Activated CD4-positive, alpha-beta T cell treated with anti-CD3 and anti-CD28 coated beads, Interleukin-2, amount 50 U/mL, for 48 hours (primary cell): ENCODE measurements at regions not wholly inside any gene's neighbourhood (a gene's known extent, or its start where the extent isn't known, plus 50 kb on each side); places are given as distances from the start of the nearest gene placed in this dataset.

Source experiments
- DNase-seq, 2 experiments: peaks; one replicate each; pipeline ENCODE4 v3.0.0-alpha.2; 2020

DNA sequence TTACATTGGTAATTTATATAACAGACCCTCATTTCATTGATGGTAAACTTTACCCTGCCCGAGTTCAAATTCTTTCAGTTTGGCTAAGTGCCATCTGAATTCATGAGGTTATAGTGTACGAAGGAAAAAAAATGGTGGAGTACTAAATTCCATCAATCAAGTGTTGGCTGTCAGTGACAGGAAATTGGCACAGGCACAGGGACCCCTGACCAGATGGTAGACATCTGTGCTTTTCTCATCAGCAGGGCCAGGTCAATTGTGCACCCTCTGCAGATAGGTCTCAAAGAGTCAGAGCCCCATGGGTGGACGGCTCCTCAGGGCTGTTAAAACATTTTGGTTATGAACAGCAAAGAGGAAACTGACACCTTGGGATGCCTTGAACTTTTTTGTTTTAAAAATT is 439.2 kb downstream of the SETBP1 start:
- DNase-seq, result no peak

DNA sequence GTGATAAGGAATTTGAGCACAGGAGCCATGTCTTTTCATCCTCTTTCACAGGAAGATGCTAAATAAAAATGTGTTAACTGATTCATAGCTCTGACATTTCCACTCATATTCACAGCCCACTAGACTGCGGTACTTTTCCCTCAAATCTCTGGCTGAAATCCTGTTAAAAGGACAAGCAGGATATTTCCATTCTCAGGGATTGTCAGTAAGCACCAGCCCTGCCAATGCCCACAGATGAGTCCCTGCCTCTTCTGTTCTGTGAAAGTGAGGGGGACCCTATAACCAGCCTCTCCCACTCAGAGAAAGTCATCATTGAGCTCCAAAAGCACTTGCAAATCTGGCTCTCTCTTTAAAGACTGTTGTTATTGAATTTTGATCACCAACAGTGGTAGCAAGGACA is 440.5 kb downstream of the SETBP1 start:
- DNase-seq, result no peak

DNA sequence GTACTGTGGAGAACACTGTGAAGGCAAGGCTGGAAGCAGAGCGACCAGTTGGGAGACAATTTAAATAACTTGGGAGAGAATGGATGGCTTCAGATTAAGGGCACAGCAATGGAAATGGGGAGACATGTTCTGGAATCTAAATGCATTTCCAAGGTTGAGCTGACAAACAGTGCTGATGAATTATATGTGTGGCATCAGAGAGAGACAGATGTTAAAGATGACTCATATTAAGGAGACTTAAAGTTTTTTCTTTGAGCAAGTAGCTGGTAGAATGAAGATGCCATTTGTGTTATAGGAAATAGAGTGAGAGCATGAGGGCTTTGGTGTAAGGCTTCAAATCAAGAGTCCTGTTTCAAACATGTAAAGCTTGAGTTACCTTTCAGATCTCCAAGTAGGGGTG is 441.8 kb downstream of the SETBP1 start:
- DNase-seq, result no peak

DNA sequence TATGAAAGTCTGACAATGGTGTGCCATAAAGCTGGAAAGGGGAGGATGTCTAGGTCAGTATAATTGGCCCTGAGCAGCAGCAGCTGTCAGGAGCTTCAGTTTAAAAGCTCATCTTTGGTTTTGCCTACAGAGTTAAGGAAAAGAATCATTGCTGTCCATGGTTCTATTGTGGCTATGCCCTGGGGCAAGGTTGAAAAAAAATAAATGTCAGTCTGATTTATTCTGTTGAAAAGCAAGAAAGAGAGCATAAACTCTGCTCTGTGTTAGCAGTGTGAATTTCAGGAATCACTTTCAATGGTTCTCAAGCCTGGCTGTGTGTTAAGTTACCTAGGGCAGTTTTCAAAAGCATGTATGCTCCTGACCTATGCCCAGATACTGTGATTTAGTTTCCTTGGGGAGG is 446.7 kb downstream of the SETBP1 start:
- no peak for DNase-seq

DNA sequence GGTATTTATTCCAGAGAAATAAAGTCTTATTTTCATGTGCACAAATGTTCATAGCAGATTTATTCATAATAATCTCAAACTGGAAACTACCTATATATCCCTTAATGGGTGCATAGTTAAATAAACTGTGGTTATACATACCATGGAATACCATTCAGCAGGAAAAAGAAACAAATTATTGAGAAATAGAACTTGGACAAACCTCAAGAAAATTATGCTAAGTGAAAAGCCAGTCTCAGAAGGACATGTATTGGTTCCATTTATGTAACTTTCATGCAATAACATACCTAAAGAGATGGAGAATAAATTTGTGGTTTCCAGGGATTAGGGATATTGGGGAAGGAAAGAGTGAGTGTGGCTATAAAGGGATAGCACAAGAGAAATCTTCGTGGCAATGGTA is 452.6 kb downstream of the SETBP1 start:
- no peak for DNase-seq

DNA sequence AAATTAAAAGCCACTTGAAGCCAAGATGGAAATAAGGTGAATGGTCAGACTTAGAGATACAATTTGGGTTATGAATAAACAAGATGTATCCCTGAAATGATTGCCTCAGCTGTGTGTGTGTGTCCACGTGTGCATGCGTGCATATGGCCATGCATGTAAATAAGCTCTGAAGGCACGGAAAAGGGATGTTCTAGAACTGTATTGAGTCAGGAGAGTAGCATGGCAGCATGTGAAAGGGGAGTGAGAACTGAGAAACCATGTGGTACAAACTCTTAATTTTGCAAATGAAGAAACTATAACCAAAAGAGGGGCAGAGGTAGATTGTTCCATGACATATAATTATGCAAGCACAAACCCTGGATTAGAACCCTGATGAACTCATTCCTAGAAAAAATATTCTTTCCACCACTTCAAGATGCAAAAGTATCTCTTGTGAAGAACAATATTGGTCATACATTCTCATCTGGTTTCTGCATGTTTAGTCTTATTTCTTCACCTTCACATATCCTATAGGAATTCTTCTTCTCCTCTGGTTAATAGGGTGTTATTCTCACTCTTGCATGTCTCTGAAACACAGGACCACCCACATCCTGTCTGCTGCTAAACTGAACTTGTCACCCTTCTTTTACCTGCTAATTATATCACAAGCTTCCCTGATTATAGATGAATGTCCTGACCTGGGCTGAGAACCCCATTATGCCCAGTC is 455.8 kb downstream of the SETBP1 start:
- no peak for DNase-seq

DNA sequence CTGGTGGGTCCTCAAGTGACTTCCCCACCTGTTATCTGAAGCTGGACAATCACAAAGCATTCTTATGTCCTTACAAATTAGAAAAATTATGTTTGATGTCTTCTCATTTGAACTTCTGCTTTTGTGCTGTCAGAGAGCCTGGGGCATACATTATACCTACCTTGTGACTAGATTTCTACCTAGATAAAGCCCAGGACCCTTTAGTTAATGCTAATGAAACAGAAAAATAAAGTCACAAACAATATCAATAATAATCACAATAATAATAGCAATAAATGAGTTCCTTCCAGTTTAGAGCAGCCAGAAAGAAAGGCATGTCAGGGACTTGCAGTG is 456.4 kb downstream of the SETBP1 start:
- DNase-seq, result no peak

DNA sequence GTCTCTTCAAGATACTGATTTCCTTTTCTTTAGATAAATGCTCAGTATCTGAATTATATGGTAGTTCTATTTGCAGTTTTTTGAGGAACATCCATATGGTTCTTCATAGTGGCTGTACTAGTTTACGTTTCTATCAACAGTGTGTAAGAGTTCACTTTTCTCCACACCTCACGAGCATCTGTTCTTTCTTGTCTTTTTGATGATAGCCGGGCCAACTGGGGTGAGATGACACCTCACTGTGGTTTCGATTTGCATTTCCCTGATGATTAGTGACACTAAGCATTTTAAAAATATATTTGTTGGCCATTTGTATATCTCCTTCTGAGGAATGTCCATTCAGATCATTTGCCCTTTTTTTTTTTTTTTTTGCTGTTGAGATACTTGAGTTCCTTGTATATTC is 458.8 kb downstream of the SETBP1 start:
- no peak for DNase-seq

DNA sequence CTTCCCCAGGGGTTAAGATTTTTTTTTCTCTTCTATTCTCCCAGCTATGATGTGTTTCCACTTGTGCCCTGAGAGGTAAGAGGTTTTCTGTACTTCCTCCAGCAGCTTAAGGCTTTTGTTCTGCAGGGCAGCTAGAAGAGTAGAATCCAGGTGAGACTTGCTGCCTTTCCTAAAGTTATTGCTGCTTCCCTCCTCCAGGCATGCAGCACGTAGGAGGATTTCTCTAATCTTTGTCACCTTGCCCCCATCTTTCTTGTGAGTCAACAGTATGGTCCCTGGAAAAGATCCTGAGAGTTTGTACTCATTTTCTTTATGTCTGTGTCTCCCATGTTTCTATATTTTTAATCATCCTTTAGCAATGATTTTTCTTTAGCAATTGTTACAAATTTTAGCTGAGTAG is 462.2 kb downstream of the SETBP1 start:
- no peak for DNase-seq

DNA sequence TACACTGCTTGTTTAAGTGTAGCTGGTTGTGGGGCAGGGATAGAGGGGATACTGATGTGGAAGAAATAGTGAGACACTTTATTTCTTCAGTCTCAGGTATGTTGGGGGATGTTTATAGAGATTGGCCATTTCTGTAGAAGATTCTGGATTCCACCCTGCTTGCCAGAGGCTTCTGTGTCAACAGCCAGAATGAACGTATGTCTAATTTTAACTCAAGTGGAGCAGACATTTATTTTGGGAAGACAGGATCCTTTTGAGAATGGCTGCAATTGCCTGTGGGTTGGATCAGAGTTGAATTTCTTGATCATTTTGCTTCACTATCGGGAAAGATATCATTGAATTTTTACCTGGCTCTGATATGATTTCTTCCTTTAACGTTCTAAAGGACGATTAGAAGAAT is 465.6 kb upstream of the SLC14A2 start:
- no peak for DNase-seq

DNA sequence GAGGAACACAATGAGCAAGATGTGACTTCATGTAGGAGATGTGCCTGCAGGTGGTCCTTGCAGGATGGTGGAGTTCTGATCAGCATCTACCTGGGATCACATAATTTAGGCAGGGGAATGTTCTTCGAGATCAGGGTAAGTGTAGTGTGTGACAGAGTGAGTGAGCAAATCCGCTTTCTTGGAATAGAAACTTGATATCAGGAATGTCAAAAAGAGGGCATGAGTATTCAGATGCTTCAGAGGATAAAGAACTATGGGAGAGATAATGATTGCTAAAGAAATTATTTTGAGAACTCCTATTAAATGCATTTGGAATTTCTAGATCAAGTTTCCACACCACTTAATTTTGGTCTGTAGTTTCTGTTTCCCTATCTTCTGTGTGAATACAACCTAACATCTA is 463.6 kb upstream of the SLC14A2 start:
- DNase-seq, result no peak

DNA sequence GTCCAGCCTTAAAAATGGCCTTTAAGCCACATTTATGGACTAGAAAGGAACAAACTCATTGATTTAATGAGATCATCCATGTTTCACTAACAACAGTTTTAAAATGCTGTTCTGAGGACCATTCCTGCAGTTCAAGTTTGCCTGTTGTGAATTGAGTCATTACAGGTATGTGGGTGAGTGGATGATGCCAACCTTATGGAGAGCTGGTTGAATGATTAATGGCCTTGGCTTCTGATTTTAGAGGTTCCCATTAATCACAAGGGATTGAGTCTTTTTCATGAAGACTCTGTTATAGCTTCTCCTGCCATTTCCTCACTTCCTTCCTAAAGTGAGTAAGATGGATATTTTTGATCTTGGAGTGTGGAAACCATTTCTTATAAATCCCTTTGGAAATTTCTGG is 459.8 kb upstream of the SLC14A2 start:
- DNase-seq, result no peak

DNA sequence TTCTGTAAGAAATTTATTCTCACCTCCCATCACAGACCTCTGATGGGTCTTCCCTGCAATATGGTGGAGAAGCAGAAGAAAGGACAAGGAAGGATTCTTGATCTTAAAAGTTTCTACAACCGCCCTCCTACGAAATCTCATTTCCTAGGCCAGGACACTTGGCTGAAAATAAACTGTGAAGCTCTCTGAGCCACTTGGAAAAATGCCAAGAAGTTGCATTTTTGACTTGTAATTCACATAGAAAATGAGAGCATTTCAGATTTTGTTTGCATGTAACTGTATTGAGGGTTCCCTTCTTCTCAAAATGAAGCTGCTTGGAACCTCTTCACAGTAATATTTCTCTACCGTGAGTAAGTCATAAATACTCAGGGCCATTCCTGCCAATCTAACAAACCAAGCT is 458.3 kb upstream of the SLC14A2 start:
- DNase-seq, result no peak

DNA sequence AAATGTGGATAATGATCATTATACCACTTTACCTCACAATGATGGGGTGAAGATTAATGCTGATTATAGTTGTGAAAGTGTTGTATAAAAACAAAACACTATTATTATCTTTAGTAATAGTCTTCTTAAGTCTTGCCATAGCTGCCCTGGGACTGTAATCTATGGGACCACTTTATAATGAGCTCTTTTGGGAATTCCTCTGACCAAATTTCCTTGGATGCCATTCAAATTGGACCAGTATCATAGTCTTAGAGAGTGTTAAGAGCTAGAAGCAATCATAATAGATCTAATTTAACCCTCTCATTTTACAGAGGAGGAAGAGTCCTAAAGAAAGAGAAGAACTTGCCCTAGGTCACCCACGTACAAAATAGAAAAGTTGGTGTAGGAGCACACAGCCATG is 457.7 kb upstream of the SLC14A2 start:
- no peak for DNase-seq

DNA sequence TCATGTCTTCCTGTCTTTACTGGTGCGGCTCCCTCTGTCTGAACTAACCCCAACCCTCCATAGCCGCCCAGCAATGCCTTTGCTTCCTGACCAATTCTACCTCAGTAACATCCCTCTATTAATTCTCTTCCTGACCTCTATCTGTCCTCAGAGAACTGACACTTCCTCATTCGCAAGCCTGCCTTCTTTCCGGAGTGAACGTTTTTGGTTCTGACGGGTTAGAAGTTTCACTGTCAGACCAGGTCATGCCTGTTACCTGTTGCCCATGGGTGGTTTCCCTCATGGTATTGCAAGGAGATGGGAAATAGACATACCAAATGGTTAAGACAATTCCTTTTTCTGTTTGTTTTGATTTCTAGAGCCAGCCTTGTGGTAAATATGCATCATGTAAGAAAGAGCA is 453.4 kb upstream of the SLC14A2 start:
- DNase-seq, result no peak

DNA sequence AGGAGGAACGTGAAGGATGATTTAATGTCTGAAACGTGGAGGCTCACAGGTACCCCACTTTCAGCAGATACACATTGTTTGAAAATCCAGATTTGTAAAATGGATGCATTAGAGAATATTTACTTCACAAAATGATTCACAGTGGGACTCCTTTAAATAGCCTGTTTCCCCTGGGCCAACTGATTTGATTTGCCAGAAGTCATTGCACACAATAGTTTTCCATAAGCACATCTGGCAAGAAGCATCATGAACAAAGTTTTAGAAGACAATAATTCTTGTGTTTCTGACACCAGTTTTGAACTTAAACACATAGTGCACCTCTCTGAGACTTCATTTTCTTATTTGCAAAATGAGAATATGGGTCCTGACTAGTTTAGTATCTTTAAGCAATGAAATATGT is 451.4 kb upstream of the SLC14A2 start:
- no peak for DNase-seq

DNA sequence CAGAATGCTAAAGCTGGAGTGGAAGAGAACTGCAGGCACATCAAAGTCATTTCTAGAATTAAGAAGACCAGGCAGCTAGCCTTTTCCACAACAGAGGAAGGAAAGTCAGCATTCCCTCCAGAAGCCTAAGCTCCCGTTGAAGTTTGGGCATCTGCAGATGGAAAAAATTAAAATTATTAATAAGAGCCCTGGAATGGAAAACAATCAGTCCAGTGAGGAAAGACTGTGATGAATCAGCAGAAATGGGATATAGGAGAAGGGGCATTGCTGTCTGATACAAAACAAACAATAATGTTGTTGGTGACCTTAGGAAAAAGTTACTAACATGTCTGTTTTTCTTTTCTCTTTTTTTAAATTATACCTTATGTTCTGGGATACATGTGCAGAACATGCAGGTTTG is 450.7 kb upstream of the SLC14A2 start:
- no peak for DNase-seq

DNA sequence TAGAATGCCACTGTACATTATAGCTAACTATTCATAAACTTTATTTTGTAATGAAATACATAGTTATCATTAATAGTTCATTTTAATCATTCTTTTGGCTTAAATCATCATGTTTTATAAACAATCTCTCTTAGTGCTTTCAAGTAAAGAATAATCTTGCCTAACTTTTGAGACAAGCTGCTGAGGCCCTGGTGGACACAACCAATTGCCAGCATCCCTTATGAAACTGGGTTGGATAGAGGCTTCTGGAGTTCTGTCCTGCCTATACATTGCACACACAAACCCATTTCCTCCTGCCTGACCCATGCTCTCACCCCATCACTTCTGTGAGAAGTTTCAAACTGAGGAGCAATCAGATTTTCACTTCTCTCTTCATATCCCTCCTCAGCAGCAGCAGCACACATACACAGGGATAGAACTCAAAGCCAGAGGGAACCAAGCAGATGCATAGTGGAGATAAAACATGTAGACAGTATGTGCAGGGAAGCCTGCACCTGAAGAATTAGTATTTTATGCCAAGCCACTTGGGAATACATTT is 450.0 kb upstream of the SLC14A2 start:
- DNase-seq, result no peak

DNA sequence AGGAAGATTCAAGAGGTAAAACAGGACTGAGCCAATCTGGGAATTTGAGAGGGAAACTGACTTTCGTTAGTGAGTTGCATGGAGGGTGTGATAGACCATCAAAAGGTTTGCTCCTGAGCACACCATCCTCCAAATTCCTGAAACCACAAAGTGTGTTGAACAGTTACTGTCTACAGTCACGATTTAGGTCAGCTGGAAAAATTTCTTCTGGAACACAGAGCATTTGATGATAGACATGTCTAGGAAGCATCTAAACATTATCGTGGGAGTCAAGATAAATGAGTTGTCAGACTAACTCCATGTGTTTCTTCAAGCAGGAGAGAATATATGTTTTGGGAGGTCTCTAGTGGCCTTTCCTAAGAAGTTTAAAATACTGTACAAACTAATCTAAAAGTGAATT is 449.4 kb upstream of the SLC14A2 start:
- DNase-seq, result no peak

DNA sequence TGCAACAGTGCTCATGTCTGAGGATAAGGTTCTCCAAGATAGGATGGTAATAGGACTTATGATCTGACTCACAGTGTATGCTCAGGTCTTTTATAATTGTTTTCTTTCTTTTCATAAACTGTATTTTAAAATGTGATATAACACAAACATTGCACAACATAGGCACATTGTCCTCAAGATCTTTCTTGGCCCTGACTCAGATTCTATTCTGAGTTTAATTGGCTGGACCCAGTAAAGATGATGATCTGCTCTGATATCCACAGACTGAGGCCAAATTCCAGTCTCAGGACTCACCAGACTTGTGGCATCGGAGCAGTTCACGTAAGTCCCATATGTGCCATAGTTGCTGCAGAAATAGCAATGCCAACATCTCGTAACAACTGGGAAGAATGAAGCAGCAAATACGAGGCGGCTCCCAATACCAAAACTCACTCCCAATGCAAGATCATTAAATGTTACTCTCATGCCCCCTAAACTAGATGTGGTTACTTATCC is 448.9 kb upstream of the SLC14A2 start:
- no peak for DNase-seq

DNA sequence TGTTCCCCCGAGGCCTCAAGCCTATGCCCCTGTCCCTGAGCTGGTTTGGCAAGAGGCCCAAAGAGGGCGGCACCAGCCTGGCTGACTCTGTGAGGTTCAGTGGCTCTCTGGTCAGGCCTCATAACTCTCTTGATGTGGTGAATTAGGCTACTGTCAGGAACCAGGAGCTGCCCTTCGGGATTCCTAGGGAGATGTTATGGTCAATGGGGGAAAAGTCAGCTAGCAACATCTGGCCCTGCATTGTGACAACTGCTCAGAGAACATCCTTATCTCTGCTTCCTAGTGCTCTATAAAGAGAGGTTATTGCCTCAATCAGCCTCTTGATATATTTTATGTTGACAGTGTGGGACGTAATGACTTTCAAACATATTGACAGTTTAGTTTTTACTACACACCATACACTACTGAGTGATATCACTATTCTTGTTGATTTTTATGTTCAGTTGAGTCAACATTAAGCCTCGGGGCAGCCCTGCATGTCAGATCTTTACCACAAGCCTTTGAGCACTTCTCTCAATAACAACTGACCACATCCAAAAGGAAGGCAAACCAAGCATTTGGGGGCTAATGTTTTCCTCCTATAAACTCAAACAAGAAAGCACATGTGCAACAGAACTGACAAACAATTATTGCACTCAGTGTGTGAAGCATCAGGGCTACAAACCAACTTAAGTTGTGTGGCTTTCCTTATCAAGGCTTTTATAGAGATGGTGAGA is 448.3 kb upstream of the SLC14A2 start:
- no peak for DNase-seq

DNA sequence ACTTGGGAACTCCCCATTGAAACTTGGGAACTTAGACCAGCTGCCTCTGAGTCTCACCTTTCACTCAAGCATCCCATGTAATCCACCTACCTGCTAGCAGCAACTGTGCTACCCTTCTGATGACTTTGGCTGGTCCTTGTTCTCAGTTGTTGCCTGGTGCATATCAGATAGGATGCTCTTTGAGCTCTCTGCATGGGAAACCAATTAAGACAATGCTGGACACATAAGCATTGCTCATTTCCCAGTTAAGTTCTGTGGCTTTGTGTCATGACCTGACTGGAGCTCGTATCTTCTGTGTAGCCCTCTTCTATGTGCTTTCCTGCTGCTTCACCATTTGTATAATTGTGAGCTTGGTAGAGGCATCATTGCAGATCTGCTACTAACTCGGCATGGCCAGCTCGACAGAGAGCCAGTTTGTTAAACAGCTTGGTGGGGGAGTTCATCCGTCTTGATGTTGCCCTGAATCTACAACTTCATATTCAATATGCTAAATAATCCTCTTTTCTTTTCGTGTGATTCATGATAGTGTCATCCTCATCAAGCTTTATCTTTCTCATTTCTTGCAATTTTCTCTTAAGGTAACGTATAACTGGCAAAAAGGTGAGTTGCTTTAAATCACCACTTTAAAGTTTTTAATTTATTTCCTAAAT is 447.5 kb upstream of the SLC14A2 start:
- DNase-seq, result no peak

DNA sequence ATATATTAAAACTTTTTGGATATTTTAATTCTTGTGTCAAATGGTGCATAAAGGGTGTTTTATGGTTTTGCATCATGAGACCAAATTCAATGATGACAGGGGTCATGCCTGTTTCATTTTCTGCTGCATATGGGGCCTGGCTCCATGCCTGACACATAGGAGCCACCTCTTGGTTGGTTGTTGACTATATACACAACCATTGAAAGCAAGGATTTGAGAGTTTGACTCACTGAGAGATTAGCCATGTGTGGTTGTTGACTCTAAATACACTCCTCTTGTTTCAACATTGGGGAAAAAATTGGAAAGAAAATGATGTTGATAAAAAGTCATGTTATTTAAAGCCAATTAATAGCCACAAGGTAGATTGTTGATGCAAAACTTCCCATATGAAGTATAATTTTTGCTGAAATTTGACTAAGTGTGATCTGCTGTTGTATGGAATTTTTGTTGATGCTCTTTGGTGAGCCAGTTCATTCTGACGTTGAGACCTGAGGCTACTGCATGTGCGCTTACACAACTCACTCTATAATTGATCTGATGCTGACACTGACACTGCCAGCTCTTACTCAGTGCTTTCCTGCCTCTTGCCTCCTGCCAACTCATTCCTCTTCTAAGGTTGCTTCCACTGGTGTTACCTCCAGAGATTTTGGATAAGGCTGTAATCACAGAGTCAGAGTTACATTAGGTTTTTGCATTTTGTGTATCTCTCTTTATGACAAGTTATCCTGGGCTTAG is 446.2 kb upstream of the SLC14A2 start:
- DNase-seq, result no peak
